ENCODE measurements at regions not wholly inside any gene's neighbourhood (a gene's known extent, or its start where the extent isn't known, plus 50 kb on each side); places are given as distances from the start of the nearest gene placed in this dataset.
A peak's percentile ranks its signal among the peaks of the same experiment; 100 is the strongest.

DNA sequence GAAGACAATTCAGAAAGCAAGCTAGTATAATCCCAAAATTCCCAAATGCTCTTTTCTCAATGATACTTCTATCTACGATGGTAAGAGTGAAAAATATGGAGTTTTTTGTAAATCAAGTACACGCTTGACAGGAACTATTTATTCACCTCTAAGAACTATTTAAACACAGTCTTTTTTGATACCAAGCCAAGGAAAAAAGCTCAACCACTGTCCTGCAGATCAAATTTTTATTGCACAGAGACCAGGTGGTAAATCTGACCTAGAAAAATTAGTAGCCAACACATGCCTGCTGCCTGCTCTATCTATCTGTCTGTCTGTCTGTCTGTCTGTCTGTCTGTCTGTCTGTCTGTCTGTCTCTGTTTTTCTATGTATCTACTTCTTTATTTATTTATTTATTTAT, 292.2 kb downstream of the MZT1 start:
- no peak for DNase-seq

DNA sequence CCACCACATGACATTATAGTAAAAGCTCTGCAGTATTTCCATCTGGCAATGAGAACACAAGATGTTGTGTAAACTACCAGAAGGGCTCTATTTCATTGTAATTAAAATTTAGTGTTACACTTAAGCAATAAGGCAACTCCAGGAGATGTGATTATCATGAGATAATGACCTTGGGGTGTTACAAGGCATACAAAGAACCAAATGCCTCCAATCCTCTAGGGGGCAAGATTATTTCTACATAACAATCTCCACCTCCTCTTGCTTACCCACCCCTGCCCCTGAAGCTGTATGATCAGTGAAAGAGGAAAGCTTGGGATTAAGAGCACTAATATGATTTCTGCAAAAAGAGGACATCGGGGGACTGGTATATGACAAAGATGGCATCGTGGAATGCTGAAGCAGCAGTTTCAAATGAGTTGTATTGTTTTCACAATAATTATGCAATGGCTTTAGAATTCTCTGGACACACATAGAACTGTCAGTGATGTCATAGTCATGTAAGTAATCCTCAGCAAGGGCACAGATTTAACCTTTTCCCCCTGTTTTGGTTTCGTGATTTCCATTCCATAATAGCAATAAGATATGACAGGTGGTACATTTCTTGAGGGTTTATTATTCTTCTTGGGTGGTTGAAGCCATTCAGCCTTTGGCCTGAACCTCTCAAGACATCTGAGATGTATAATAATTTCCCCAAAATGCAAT, 295.3 kb downstream of the MZT1 start:
- no peak for DNase-seq

DNA sequence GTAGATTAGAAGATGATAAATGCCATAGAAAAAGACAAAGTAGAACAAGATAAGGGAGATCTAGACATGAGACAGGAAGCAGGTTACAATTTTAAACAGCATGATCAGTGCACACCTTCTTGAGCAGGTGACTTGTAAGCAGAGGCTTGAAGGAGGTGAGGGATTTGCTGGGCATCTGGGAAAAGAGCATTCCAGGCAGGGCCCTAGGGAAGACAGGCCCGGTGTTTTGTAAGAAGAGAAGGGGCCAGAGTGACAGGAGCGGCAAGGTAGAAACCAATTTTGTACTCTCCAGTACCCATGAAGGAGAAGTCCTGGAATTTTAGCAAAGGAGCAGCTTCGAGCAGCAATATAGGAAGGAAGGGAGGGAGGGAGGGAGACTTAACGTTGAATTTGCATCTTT, 296.5 kb downstream of the MZT1 start:
- DNase-seq, result no peak

- no peak for DNase-seq
Measured at GRCh38 chr13:72427757-72428528, 299.5 kb downstream of the MZT1 start.

DNA sequence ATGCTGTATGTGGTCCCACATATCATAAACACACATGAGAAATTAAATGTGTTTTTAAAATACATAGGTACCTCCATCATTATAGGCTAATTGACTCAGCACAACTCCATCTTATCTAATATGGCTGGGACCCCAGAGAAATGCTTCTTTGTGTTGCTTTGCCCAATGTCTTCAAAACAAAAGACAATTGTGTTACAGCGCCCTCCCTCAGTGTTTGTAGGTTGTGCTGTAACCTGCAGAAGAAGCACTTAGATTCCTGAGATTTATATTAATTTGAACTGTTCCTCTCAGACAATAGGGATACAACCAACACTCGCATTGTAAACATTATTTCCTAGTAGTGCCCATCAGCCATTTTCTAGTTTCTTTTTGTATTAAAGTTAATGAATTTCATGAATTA, 303.4 kb downstream of the MZT1 start:
- DNase-seq, result no peak

DNA sequence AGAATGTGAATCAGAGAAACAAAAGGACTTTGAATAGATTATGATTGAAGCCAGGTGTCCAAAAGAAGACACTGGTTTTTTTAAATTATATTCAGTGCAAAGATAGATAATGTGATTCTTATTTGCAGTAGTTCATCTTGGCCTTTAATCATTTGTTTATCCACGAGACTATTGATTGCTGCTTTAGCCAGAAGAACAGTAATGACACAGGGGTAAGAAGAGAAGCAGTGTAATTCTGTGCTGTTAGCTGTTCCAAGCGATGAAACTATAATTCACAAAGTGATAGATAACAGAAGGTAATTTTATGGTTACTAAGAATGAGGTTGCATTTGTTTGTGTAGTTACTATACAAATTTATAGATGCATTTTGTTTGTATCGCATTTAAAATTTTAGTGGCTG, 311.6 kb downstream of the MZT1 start:
- DNase-seq, result no peak

GRCh38 chr13:72412481-72412880, 314.9 kb downstream of the MZT1 start:
- no peak for DNase-seq

GRCh38 chr13:72405441-72405840, 322.0 kb downstream of the MZT1 start:
- DNase-seq, result no peak

DNA sequence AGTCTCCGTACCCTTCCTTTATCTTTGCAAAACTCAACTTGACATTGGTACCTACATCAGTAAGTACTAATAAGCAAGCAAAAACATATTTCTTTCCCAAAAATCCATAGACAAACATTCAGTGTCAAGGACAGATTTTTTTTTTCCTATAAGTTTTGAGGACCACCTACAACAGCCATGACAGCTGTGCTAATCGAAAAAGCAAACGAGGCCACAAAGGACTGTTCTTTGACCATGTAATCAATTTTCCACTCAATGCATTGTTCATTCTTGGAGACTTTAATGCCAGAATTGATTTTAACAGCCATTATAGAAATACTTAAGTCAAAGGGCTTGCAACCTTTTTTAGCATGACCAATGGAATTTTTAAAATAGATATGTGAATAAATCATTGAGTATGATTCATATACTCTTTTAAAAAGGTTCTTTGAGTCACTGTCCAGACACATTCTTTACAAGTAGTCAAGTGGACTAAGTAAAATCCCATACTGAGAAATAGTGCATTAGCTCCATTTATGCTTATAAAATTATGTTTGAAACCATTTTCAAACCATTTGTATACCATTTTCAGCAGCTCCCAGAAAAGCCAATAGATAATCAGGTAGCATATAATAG, 323.9 kb downstream of the MZT1 start:
- no peak for DNase-seq

GRCh38 chr13:72400856-72401255, 326.6 kb downstream of the MZT1 start:
- DNase-seq, result no peak

DNA sequence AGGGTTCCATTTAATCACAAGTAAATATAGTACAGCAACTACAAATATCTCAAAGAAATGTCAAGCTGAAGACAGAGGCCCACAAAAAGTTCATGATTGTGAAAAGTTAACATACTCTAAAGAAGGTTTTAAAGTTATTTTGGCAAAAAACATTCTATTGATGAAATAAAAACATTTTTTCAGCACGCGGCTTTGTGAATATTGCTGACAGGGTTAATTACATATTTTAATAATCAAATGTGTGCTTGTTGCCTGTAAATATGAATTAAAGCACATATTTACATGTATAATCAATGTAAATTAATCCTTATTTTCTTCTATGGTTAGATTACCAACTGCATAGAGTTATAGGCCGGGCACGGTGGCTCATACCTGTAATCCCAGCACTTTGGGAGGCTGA, 328.1 kb downstream of the MZT1 start:
- DNase-seq, result no peak

DNA sequence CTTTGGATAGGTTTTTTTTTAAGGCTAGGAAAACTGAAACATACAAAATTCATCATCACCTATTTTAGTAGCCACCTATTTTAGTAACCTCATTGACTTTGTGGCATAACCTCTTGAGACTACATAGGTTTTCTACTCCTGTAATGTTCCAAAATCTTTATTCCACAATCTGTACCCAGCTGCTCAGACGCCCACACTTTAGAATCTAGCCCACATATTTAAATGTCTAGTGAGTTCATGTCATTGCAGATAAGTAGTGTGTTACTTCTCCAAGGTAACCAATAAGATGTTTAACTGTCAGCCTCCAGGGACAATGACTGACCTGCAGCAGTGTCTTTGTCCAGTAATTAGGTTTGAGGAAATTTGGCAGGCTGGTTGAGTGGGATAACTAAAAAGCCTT, 330.2 kb downstream of the MZT1 start:
- DNase-seq, result no peak

- no peak for DNase-seq
Measured at GRCh38 chr13:72390909-72391308, 336.5 kb downstream of the MZT1 start.

DNA sequence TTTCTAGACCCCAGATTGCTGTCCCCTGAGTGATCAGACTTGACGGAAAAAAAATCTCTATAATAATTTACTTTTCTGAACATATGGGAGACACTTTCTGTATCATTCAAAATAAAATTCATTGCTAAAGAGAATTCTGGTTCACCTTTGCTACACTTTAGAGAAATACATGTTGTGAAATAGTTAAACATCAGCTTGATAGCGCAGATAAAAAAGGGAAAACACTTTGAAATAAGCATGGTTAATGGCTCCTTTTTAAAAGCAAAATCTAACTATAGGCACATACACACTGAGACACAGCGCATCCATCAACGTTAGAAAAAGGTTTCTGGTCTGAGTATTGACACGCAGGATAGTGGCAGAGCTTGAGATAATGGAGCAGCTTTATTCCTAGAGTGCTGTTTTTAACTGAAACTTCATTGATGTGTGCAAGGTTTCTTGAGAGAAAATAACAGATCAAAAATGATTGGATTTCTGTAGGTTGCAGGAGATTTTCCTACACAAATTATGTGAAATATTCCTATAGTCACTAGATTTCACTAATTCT, 341.2 kb downstream of the MZT1 start:
- DNase-seq, result no peak

DNA sequence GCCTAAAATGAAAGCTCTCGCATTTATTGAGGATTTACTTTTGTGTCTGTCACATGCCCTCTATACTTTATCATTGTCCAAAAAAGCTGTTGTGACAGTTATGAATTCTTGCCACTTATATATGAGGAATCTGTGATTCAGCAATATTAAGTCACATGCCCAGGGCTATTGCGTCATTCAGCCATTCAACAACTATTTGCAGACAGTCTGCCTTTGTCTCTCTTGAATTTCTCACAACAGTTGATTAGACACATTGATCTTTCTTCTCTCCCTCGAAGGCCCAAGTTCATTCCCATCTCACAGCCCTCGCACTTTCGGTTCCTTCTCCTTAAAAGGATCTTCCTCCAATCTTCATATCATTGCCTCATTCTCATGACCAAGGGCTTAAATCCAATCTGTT, 342.6 kb downstream of the MZT1 start:
- DNase-seq, result peak; percentile 71

DNA sequence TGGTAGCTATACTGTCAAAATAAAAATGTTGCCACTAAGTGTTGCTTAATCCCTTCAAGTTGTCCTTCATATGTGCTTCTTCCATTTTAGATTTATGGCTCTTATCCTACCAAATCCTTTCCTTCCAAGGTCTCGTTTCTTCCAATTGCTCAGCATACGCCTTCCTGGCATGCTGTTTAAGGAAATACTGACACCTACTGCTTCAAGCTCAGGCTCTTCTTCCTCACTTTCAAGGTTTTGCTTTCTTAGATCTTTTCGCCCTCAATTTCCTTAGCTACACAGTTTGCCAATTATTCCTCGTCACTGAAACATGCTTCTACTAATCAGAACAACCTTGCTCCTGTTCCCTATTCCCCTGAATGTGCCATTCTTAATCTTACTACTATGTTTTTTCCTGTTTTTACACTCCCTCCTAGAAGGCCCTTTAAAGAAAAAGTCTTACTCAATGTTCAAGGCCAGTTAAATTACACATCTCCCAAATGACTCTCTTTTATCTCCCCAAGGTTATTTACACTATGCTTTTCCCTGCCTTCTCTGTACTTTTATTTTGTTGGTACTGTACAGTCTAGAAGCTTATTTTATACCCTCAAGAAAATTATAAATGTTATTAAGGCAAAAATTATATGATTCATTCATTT, 343.1 kb downstream of the MZT1 start:
- DNase-seq, result no peak

GRCh38 chr13:72383646-72384045, 343.8 kb downstream of the MZT1 start:
- peak; percentile 78 for DNase-seq

DNA sequence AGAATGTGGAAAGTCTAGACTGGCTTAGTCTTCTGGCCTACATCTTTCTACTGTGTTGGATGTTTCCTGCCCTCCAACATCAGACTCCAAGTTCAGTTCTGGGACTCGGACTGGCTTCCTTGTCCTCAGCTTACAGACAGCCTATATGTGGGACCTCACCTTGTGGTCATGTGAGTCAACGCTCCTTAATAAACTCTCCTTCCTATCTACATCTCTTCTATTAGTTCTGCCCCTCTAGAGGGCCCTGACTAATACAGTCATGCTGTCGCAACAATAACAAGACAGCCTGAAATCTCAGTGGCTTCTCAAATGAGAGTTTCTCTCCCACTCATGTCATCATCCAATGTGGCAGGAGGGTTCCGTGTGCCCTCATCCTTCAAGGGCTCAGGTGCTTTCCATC, 347.8 kb downstream of the MZT1 start:
- DNase-seq, result no peak

- DNase-seq, result no peak
Measured at GRCh38 chr13:72368031-72368430, 359.4 kb downstream of the MZT1 start.

GRCh38 chr13:72346716-72347115, 380.7 kb downstream of the MZT1 start:
- DNase-seq, result no peak

DNA sequence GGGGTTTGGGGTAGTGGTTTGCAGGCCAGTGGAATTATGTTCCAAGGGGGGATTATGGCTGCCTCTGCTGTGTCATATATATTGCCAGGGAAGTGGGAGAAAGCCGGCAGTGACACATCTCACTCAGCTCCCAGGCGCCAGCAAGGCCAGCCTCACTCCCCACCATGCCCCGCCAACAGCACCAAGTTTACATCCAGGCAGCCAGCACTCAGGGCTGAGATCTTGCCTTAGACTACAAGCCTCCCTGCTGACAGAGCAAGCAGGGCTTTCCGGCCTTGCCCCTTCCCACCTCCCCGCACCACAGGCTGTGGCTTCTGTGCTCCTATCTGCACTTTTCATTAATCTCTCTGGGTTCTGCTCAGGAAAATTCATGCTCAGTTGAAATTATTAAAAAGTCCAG, 385.1 kb downstream of the MZT1 start:
- no peak for DNase-seq

- DNase-seq, result no peak
Measured at GRCh38 chr13:72341904-72342303, 385.5 kb downstream of the MZT1 start.

DNA sequence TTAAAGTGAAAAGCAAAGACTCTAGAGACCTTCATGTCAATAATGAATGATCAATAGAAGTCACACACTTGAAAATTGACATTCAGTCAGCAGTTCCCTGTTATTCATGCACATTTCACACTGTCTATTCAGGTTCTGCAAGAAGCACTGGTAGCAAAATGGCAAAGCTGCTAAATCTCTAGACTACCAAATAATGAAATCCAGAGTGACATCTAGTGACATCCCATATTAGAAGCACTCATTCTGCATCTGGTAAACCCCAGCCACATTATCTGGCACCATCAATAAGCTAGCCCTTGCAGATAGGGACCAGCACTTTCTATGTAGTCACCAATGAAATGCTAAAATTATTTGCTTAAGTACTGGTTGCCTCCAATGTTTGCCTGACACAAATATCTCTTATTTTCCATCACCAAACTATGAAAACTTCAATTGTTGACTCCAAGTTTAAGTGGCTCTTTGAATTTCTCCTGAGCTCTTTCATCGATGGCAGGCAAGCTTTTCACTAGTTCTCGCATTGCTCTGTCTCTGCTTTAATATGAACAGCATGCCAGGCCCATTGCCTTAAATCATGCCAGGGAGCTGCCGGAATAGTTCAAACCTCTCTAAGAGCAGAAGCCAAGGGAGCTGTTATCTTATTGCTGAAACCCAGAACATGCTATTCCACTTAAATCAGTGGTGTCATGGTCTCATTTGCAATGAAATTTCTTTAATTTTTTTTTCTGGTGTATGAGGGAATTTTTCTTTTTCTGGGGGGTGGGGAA, 409.9 kb downstream of the MZT1 start:
- DNase-seq, result no peak

Measured in MV-4-11 (cell line).